GM03348 (cell line): ENCODE measurements at regions not wholly inside any gene's neighbourhood (a gene's known extent, or its start where the extent isn't known, plus 50 kb on each side); places are given as distances from the start of the nearest gene placed in this dataset.

Experiments used
- DNase-seq: peaks from one replicate; pipeline ENCODE4 v3.0.0; 2012; ENCODE audit warnings: low spot score

DNA sequence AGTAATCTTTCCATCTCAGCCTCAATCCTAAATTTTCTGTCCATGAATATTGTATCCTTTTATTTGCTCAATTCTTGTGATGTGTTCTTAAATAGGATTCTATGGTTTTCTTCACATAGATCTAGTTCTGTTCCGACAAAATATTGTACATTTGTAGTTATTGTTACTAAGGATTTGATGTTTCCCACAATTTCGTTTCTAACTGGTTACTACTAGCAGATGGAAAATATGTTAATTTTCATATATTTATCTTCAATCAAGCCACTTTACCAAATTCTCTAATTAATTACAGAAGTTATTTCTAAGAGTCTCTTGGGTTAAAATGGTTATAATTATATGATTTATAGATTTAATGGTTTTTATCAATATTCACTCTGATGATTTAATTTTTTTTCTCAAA lies 60.3 kb downstream of the SEC61B start:
- DNase-seq, result no peak

DNA sequence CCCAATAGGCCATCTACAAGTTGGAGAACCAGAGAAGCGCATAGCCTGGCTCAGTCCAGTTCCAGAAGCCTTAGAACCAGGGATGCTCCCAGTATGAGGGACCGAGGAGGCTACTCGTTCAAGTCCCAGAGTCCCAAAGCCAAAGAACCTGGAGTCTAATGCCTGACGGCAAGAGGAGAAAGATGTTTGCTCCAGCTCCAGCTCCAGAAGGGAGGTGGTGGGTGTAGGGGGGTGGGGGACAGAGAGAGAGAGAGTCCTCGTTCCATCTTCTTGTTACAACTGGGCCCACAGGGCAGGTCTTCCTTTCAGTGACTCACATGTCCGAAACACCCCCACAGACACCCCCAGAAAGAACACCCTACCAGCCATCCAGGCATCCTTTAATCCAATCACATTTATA lies 63.9 kb downstream of the SEC61B start:
- no peak for DNase-seq

DNA sequence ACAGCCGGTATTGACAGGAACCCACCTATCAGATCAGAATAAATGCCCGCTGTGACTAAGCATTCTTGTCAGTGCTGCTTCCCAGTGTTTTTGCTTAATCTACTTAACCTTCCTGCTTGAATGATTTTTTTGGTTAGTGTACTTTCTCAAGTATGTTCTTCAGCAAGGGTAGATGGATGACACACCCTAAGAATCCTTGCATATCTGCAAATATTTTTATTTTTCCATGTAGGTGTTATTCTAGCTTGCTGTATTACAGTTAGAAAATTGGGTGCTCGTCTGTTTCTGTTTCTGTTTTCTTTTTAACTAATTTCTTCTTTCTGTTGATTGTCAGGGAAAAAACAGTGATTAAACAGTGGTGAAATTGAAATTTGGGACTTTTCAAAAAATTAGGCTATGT lies 64.5 kb downstream of the SEC61B start:
- DNase-seq, result no peak

DNA sequence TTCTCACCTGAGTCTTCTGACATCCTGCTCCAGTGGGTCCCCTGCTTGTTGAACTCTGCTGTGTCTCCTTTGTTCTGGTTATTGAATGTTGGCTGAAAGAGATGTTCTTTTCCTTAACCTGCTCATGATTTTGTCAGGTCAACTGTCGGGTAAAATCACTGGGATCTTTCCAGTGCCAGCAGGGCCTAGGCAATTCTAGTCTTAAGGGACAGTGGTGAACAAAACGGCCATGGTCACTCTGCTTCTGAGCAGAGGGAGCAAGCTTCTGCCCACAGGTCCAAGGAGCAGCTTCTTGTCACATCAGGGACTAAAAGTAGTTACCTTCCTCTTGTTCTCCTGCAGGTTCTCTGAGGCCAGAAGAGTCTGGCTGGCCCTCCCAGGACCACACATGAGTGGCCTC lies 65.6 kb downstream of the SEC61B start:
- no peak for DNase-seq

DNA sequence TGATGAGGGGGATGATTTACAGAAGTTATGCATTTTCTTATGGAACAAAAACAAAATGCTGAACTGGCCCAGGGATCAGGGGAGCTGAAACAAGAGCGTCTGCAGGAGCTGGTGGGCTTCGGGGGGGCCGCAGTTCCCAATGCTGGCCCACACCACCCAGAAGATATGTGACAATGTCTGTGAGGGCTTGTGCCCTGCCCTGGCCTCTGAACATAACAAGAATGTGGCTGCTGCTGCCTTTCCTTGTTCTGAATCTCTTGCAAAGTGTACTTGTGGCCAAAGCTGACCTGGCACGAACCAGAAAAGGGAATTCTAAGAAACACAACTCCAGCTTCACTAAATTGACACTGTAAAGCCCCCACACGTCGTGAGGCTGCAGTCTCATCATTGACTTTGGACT lies 66.7 kb downstream of the SEC61B start:
- DNase-seq, result no peak

DNA sequence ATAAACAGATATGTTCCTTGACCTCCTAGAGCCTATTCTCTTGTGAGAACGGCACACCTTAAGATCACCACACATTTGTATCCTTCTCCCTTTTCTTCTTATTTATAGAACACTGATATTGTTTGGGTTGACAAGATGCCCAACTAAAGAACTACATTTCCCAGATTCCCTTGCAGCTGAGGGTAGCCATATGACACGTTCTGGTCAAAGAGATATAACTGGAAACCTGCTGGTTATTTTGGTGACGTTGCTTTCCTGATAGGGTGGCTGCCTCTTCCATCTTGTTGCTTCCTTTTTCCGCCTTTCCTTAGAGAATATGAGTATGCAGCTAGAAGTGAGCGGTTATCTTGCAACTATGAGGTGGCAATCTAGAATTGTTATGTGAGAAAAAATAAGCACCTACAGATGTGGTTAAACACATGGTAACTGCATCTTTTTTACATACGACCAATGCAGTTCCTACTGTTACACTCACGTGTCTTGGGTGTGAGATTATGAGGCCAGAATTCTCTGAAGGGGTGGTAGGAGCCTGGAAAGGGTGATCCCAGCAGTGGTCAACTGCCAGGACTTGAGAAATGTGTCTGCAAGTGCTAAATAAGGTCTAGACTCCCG lies 72.9 kb downstream of the SEC61B start:
- DNase-seq, result no peak

DNA sequence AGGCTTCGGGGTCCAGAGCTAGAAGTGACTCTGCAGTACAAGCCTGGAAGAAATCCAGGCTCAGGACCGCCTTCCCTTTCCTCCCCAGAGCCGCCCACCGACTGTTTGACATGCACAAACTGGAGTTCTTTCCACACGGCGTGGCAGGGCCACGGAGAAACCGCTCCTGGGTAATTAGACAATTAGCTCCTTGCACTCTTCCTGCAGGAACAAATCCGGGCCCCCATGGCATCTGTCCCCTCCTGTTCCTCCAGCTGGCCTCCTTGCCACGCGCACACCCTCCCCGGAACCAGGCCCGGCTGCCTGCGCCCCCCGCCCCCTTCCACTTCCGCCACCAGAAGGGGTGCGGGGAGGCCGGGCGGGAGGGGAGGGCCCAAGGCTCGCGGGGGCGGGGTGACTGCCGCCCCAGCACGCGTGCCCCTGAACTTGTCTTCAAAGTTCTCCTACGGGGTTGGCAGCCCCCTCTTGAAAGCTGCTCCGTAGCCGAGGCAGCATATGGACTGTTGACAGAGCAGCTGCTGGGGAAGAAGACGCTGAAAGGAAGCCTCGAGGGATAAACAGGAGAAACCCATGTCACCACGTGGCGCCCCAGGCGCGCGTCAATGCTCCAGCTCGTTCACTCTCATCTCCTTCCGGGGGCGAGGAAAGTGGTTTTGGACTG lies 74.3 kb downstream of the SEC61B start:
- peak; percentile 54 for DNase-seq

DNA sequence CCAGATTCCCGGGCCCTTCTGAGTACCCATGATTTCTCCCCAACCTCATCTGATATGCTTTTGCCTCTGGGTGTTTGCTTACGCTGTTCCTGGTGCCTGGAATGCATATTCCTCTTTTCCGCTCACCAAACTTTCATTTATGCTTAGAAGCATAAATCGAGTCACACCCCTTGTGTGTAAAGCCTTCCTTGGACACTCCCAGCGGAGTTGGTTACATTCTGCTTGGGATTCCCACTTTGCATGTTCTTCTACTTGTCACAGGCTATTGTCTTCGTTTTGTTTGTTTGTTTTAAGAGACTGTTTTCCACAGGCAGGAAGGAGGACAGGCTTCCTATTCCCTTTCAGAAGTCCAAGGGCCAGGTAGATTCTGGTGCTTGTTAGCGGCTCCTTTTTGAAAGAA lies 76.5 kb downstream of the SEC61B start:
- no peak for DNase-seq

DNA sequence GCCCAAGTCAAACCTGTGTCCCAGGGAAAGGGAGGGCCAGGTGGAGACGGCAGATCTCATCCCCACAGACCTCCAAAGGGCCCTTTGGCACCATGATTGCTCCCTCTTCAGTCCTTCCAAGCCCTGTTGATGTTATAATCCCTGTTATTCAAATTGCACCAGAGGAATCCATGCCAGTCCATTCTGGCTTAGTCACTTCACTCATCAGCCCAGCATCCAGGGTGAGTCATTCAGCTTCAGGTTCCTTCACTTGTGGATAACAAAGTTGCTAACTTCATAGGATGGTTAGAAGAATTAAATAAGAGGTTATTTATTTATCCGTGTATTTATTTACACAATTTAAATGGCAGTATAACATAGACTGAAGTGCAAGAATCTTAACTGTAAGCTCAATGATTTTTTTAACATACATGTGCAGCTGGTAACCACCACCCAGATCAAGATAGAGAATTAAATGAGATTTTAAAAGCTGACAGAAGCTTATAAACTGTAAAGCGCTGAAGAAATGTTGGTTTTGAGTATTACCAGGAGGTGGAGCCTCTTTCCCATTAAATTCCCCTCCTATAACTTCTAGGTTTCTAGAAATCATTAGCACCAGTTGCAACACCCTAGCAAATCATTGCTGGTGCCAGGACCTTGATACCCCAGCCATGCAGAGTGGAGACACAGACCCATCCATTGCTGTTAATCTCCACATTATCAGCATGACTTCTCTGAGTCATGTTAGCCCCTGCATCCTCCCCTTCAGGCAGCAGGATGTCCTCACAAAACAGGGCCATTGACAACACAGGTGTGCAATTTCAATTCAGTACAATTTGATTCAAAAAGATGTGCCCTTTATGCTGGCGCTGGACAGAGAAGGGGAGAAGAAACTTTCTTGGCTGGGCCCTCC lies 77.4 kb downstream of the SEC61B start:
- peak; percentile 70 for DNase-seq

DNA sequence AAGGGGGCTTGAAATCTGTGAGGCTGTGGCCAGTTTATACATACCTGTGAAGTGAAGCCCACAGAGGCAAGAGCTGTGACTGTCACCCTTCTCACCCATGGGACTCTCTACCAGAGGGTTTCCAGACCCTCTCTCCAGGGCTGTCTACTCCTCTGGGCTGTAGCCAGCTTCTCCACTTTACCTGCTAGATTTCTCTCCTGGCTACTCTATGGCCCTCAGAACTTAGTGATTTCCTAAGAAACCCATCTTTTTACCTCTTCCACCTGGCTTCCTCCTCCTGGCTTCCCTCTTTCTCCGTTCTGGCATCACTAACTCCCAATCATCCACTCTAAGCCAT lies 78.0 kb downstream of the SEC61B start:
- no peak for DNase-seq

DNA sequence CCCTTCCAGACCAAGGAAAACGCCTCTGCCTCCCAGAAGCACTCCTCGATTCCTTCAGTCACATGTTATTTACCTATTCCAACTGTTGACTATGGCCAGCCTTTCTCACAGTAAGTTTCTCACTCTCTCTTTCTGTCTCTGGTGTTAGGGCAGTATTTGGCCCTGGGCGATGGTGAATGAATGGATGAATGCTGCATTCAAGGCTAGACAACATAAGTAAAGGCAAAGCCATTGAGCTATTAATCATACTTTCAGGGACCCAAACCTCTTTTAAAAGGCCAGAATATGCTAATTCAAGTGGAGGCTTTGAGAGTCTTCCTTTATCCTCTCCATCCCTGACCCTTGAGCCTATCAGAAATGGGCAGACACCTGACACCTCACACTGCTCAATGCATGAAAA lies 78.5 kb downstream of the SEC61B start:
- no peak for DNase-seq

DNA sequence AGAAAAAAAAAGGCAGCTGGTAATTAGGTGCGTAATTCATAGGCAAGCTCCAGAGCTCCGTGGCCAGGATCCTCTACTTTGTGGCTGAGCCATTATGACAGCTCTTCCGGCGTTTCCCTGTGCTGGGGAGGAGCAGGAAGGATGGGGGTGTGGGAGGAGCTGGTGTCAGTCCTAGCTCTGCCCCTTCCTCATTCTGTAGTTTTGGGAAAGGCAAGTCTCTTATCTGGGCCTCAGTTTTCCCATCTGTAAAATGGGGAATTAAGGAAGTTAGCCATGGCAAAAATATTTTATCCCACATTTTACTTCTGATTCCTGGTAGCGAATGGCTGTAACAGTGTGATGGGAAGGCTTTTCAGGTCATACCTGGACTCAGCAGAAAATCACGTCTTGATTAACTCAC lies 81.1 kb downstream of the SEC61B start:
- no peak for DNase-seq

DNA sequence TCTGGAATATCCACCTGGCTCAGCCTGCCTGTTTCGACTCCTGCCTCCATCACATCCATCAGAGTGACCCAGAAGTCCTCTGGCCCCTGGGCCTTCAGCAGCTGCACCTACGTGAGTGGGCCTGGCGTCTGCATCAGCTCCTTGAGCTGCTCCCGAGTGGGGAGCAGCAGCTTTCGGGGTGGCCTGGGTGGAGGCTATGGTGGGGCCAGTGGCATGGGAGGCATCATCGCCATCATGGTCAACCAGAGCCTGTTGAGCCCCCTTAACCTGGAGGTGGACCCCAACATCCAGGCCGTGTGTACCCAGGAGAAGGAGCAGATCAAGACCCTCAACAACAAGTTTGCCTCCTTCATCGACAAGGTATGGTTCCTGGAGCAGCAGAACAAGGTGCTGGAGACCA lies 83.0 kb downstream of the SEC61B start:
- no peak for DNase-seq

DNA sequence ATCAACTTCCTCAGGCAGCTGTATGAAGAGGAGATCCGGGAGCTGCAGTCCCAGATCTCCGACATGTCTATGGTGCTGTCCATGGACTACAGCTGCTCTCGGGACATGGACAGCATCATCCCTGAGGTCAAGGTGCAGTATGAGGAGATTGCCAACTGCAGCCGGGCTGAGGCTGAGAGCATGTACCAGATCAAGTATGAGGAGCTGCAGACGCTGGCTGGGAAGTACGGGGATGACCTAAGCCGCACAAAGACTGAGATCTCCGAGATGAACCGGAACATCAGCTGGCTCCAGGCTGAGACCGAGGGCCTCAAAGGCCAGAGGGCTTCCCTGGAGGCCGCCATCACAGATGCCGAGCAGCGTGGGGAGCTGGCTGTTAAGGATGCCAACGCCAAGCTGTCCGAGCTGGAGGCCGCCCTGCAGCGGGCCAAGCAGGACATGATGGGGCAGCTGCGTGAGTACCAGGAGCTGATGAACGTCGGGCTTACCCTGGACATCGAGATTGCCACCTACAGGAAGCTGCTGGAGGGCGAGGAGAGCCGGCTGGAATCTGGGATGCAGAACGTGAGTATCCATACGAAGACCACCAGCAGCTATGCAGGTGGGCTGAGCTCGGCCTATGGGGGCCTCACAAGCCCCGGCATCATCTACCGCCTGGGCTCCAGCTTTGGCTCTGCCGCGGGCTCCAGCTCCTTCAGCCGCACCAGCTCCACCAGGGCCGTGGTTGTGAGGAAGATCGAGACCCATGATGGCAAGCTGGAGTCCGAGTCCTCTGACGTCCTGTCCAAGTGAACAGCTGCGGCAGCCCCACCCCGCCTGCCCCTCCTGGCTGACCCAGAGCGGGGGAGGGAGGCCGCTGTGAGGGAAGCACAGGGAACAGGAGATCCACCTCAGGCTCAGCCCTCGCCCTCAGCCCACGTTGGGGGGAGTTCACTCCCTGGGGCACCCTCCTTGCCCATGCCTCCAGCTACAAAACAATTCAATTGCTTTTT lies 84.0 kb downstream of the SEC61B start:
- DNase-seq, result no peak

DNA sequence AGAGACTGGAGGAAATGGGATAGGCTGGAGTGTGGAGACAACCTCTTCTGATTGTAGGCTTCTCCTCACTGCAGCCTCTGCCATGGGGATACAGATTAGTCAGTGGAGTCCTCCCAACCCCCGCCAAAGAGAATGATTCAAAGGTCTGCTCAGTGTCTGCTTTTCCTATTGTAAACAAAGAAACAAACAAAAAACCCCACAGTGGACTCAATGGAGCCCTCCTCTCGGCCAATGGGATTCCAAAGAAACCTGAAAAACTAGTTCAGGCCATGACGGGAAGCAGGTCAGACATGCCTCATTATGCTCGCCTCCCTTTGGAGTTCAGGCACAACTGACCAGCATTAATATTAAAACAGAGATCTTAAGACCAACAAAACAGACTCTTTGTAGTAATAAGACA lies 85.8 kb downstream of the SEC61B start:
- no peak for DNase-seq

DNA sequence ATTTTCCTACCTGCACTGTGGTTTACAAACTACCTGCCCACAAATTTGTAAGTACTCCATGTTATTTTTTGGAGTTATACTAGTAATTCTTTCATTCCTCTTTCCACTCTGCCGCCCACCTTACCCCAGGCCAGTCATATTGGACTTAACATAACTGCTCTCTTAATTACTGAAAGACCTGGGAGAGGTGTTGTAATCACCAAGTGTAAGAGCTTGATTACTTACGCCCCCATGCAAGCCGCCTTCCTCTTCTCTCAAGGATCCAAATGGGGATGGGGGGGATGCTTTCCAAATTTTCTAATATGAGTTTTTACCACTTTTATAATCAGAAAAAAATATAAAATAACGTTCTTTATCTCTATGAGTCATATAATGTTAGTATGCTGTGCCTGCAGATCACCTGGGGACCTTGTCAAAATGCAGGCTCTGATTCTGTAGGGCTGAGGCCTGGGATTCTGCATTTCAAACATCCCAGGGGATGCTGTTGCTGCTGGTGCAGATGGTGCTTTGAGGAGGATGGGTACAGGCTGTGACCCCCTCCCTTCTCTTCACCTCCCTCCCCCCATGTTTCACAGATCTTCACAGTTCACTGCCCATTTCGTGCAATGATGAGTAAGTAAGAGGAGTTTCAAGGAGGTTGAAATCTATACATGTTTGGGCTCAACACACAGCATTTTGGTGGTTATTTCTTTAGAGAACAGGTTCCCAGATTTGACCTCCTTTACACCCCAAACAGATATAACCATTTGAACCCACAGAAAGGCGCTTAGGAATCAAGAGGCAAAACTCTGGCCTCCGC lies 87.3 kb downstream of the SEC61B start:
- no peak for DNase-seq

DNA sequence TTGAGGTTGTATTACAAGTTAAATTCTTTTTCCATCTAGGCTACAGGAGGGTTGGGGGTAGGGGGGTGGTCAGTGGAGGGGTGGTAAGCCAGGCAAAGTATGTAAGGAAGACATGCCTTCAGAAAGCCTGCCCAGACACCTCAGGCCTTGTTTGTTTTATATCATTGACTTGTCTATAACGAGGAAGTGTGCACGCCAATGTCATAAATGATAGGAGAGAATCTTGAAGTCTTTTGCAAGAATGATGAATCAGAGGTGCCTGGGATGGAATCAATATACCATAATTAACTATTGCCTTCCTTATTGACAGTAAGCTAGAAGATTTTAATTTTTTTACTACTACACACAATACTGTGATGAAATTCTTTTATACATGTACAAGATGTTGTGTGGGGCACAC lies 90.7 kb downstream of the SEC61B start:
- no peak for DNase-seq

DNA sequence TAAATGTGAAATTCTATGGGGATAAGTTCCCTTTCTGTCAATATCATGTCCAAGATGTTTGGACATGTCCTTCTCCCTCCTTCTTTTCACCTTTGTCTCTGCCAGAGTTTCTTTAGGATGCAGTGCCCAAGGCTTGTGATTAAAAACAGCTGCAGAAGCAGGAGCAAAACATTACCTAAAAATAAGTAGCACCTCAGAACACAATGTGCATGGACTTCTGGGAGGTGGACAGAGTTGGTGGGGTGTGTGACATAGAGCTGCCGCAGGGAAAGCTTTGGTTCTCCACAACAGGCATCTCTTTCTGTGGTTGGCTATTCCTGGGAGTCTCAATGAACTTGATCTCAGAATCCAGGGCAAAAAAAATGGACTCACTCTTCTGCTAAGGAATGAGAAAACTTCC lies 97.0 kb downstream of the SEC61B start:
- DNase-seq, result no peak

DNA sequence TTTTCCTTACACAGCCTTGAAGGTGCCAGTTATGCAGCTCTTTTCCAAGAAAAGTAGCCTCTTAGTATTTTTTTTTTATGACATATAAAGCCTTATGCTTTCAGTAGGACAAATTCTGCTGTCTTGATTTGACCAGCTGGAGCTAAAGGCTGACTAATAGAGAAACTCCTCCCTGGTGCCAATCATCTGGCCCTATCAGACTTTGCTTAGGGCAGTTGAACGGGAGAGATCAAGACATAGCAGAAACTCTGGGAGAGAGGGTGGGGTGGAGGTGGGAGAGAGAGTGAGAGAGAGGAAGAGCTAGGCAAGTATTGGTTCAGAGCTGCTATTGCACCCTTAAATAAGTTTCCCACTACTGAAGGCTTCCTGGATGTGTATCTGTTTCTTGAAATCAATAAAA lies 100.2 kb downstream of the SEC61B start:
- DNase-seq, result no peak

DNA sequence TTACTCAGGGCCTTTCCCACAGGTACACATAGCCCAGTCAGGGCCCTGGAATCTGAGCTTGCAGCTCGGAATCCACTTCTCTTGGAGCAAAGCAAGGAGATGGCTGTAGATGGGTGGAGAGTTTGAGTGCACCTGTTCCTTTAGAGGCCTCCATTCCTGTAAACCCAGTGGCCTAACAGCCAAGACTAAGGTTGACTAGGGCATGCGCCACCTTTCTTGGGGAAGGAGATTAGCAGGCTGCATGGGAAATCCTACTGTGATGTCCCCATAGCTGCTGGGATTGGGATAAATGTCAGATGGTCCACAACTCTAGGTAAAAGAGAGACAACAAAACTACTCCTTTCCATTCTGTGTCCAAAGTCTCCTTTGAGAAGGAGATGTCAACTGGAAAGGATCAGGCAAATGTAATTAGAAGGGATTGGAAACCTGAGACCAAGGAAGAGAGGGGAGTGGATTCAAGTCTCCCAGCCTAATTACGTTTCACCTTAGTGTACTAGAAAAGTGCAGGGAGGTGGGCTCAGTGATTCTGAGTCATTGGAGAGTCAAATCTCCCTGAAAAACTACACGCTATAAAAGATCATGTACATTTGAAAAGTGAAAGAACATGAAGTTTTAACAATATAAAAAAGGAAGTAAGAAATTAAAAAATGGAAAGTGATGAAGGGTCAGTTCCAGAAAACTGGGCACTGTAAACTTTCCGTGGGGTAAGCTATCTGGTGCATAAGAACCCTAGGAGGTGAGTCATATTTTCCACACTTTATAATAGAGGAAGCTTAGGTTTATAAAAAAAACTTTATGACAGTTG lies 104.2 kb downstream of the SEC61B start:
- no peak for DNase-seq

DNA sequence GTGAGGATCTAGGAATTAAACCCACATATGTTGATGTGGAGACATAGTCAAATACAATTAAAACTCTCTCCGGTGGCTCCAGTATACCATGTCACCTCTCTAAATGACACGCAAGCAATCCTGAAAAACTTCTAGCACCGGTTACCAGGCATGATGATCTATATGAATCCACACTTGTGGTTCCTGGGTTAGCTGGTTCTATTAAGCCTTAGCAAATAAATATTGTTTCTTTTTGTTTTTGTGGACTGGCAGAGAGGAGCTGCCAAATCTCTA lies 104.8 kb downstream of the SEC61B start:
- no peak for DNase-seq
